Endothelial cell of umbilical vein (primary cell): ENCODE measurements at regions not wholly inside any gene's neighbourhood (a gene's known extent, or its start where the extent isn't known, plus 50 kb on each side); places are given as distances from the start of the nearest gene placed in this dataset.

Experiments used
- BruUV-seq: library from RNA; stranded (reverse); fragments of 400-500 nt; replicated peaks from 2 replicates; lab custom pipeline; 2021; lab: Mats Ljungman, UMichigan
- CTCF ChIA-PET: fragments of 300-600, 350-600 bp; sonication (Branson Sonifier 250); formaldehyde crosslinking; loops from one replicate; lab custom pipeline; 2021; ENCODE audit warnings: antibody characterized with exemption, inconsistent platforms; lab: Charles Lee
- POLR2A ChIA-PET: fragments of 300-600, 350-600 bp; sonication (Branson Sonifier 250); formaldehyde crosslinking; loops from one replicate; lab custom pipeline; 2021; ENCODE audit warnings: antibody characterized with exemption, inconsistent platforms; lab: Charles Lee
- DNase-seq: peaks from one replicate; pipeline ENCODE4 v3.0.0-alpha.2; 2011; ENCODE audit warnings: low read depth, low spot score
- FAIRE-seq: peaks from 2 replicates; lab custom pipeline; 2011; peaks lifted over from hg19 to GRCh38; lab: Jason Lieb, UNC
- H2AFZ ChIP-seq: 2 replicates; pipeline ENCODE4 v1.6.0; 2012; ENCODE audit warnings: low read depth, low read length, control low read depth, inconsistent platforms
- H3K27ac ChIP-seq: 2 replicates; pipeline ENCODE4 v1.5.1; 2011; ENCODE audit warnings: low read depth, mild to moderate bottlenecking, control low read depth, low read length, moderate library complexity; ENCODE audit not compliant: insufficient read depth
- H3K27me3 ChIP-seq, 2 experiments: 2 replicates each; pipeline versions ENCODE4 v1.6.0 to v1.6.1; 2011; ENCODE audit warnings: low read length in 2 of 2, mixed read lengths in 1 of 2; ENCODE audit not compliant: control insufficient read depth in 2 of 2, insufficient read depth in 2 of 2
- H3K36me3 ChIP-seq, 2 experiments: 2 replicates in 1 of 2; 3 replicates in 1 of 2; pipeline ENCODE4 v1.5.1; 2011; ENCODE audit warnings: low read length in 2 of 2, mild to moderate bottlenecking in 1 of 2, moderate library complexity in 1 of 2; ENCODE audit not compliant: control insufficient read depth in 2 of 2, insufficient read depth in 2 of 2; ENCODE audit errors: extremely low read depth in 1 of 2
- H3K4me1 ChIP-seq: 3 replicates; pipeline ENCODE4 v1.5.1; 2011; ENCODE audit warnings: mild to moderate bottlenecking, low read length; ENCODE audit not compliant: control insufficient read depth, insufficient read depth; ENCODE audit errors: extremely low read depth
- H3K4me2 ChIP-seq: 2 replicates; pipeline ENCODE4 v1.6.1; 2011; ENCODE audit warnings: low read length, control low read depth, mixed read lengths; ENCODE audit not compliant: insufficient read depth
- H3K4me3 ChIP-seq, 3 experiments: fragments of 200-600 bp in 1 of 3; sonication (generic), shearing (Covaris generic) in 1 of 3; replicated peaks in 1 of 3; 2 replicates each; pipeline ENCODE4 v1.5.1; 2011 to 2016; ENCODE audit warnings: control low read depth in 3 of 3, low read length in 3 of 3, mild to moderate bottlenecking in 2 of 3, inconsistent platforms in 1 of 3, low read depth in 1 of 3, moderate library complexity in 1 of 3; ENCODE audit not compliant: insufficient read depth in 1 of 3
- H3K79me2 ChIP-seq: 2 replicates; pipeline ENCODE4 v1.6.0; 2012; ENCODE audit warnings: low read length, inconsistent platforms; ENCODE audit not compliant: control insufficient read depth, insufficient read depth
- H3K9ac ChIP-seq: replicated peaks from 2 replicates; pipeline ENCODE3; 2011; ENCODE audit warnings: low read length, control low read depth; ENCODE audit not compliant: insufficient read depth; ENCODE audit errors: extremely low read depth
- H3K9me1 ChIP-seq: replicated peaks from 3 replicates; pipeline ENCODE4 v1.6.0; 2011; ENCODE audit warnings: mild to moderate bottlenecking, low read length; ENCODE audit not compliant: control insufficient read depth, insufficient read depth; ENCODE audit errors: extremely low read depth
- H3K9me3 ChIP-seq: replicated peaks from 2 replicates; pipeline ENCODE4 v1.5.1; 2012; ENCODE audit warnings: low read length, inconsistent platforms; ENCODE audit not compliant: control insufficient read depth, insufficient read depth
- H4K20me1 ChIP-seq: replicated peaks from 2 replicates; pipeline ENCODE3; 2011; ENCODE audit warnings: mild to moderate bottlenecking, low read length; ENCODE audit not compliant: control insufficient read depth, insufficient read depth; ENCODE audit errors: extremely low read depth
- CTCF ChIP-seq, 2 donors: IDR thresholded peaks; 1 replicate in 1 of 2; 2 replicates in 1 of 2; pipeline ENCODE4 v1.5.1; 2011; ENCODE audit warnings: low read length in 2 of 2, mild to moderate bottlenecking in 2 of 2, moderate library complexity in 2 of 2, control low read depth in 1 of 2, inconsistent platforms in 1 of 2, low read depth in 1 of 2; ENCODE audit not compliant: insufficient read depth in 1 of 2; ENCODE audit errors: extremely low read depth in 1 of 2
- EZH2 ChIP-seq: IDR thresholded peaks from 2 replicates; pipeline ENCODE4 v1.6.1; 2012; ENCODE audit warnings: borderline replicate concordance, low read depth, mild to moderate bottlenecking, moderate library complexity, low read length, inconsistent platforms; ENCODE audit not compliant: severe bottlenecking
- FOS ChIP-seq: IDR thresholded peaks from 2 replicates; pipeline ENCODE4 v1.6.1; 2011; ENCODE audit warnings: mild to moderate bottlenecking, low read length, moderate library complexity, borderline replicate concordance; ENCODE audit not compliant: insufficient read depth
- GATA2 ChIP-seq: IDR thresholded peaks from 2 replicates; pipeline ENCODE4 v1.7.0; 2011; ENCODE audit warnings: low read depth, mild to moderate bottlenecking, moderate library complexity, mixed read lengths, low read length; ENCODE audit not compliant: insufficient read length, insufficient read depth
- JUN ChIP-seq: IDR thresholded peaks from 2 replicates; pipeline ENCODE4 v1.6.1; 2011; ENCODE audit warnings: borderline replicate concordance, low read depth; ENCODE audit not compliant: insufficient read length, insufficient read depth
- MAX ChIP-seq: IDR thresholded peaks from 2 replicates; pipeline ENCODE4 v1.6.1; 2011; ENCODE audit not compliant: insufficient read depth, insufficient read length
- MYC ChIP-seq: IDR thresholded peaks from one replicate; pipeline ENCODE4 v1.6.1; 2011; ENCODE audit warnings: mild to moderate bottlenecking, low read depth, low read length
- POLR2A ChIP-seq: IDR thresholded peaks from 2 replicates; pipeline ENCODE4 v1.6.1; 2012; ENCODE audit warnings: low read depth, mild to moderate bottlenecking, control low read depth, low read length
- POLR2AphosphoS5 ChIP-seq: IDR thresholded peaks from 2 replicates; pipeline ENCODE4 v1.6.1; 2012; ENCODE audit warnings: low read depth, mild to moderate bottlenecking, control low read depth, low read length, moderate library complexity; ENCODE audit not compliant: insufficient read depth
- dilution Hi-C: fragments of 300-500 bp; cut with MboI; formaldehyde crosslinking; loops from one replicate; pipeline ENCODE4 v1.15.0; 2019; ENCODE audit warnings: low sequenced_read_pairs; ENCODE audit not compliant: extremely low pct_ligation_motif_present
- intact Hi-C: fragments of 100-400 bp; cut with micrococcal nuclease; formaldehyde crosslinking; loops from one replicate; pipeline ENCODE4 v1.10.0; 2022

DNA sequence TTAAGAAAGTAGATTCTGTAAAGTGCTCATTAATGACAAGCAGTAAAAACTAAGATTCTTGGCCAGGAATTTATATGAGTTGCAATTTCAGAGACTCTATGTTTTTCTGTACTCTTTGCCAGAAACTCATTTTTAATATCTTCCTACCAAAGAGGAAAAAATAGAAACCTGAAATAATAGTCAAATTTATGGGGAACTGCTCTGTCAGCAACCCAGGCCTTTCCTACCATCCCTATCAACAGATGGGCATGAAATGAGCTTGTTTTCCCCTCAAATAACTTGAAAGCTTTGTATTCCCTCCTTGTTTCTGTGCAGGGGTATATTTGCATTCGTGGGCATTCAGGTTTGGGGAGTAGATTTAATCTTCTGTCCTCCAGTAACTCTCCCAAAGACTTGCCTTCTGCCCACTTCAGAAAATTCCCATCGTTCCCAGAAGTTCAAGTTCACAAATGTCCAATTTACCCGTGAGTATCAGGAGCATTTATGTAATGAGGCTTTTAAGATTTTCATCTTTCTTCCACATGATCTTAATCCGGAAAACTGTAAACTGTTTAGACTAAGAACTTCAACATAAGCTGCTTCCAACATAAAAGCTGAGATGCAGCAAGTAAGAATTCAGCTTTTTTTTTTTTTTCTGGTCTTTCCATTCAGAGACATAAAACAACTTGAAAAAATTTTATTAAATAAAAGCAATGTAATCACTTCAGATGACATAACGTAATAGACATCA lies 363.1 kb downstream of the EFNB2 start:
- FAIRE-seq, result no peak
- H3K4me2 ChIP-seq, result no peak overlapping the region
- ChIA-PET POLR2A (no interaction called here), CTCF (no interaction called here)
- H3K27ac ChIP-seq, result no peak overlapping the region
- no peaks in the 10 kb centered on the region for H3K9me3 ChIP-seq
- dilution Hi-C loops (no loop called here), intact Hi-C loops (no loop called here)
- no TSS peak for BruUV-seq
- no peaks in the 10 kb centered on the region for H3K9me1 ChIP-seq
- H3K9ac ChIP-seq, result no peak overlapping the region
- no peaks in the 10 kb centered on the region for H3K27me3 ChIP-seq
- no peaks in the 10 kb centered on the region for H3K4me1 ChIP-seq
- no peak overlapping the region for H3K4me3 ChIP-seq
- H4K20me1 ChIP-seq, result no peaks in the 10 kb centered on the region
- H2AFZ ChIP-seq, result no peak overlapping the region
- H3K36me3 ChIP-seq, result no peaks in the 10 kb centered on the region
- peak; percentile 56 for DNase-seq
- H3K79me2 ChIP-seq, result no peaks in the 10 kb centered on the region
- no peak for TF ChIP-seq POLR2A

GRCh38 chr13:106163426-106163825 lies 372.0 kb downstream of the EFNB2 start:
- POLR2A ChIA-PET, result no interaction called here
- H3K27me3 ChIP-seq, result no peaks in the 10 kb centered on the region
- peak overlapping the region; percentile 21 for H3K4me2 ChIP-seq
- H3K79me2 ChIP-seq, result no peaks in the 10 kb centered on the region
- CTCF ChIA-PET, result no interaction called here
- no peak overlapping the region for H3K4me3 ChIP-seq
- no TSS peak for BruUV-seq
- peak; percentile 49 for DNase-seq
- H3K9me1 ChIP-seq, result no peaks in the 10 kb centered on the region
- H3K9me3 ChIP-seq, result no peaks in the 10 kb centered on the region
- no peak for TF ChIP-seq MAX
- TF ChIP-seq FOS, result no peak
- no peak for TF ChIP-seq MYC
- no peak for TF ChIP-seq JUN
- TF ChIP-seq POLR2A, result no peak
- TF ChIP-seq GATA2, result no peak
- TF ChIP-seq EZH2, result no peak
- TF ChIP-seq CTCF (IDR thresholded peaks at IDR 0.05; ENCODE audit: extremely low read depth in 1 of 2, insufficient read depth in 1 of 2, low read depth in 1 of 2, low read length in 2 of 2), result no peak
- TF ChIP-seq POLR2AphosphoS5, result no peak
- H2AFZ ChIP-seq, result peak overlapping the region; percentile 26
- no peak overlapping the region for H3K9ac ChIP-seq
- dilution Hi-C loops, result no loop called here
- no peaks in the 10 kb centered on the region for H3K36me3 ChIP-seq
- peak; percentile 71 for FAIRE-seq
- H3K4me1 ChIP-seq, result peaks cover 15% of the 10 kb centered on the region
- no peaks in the 10 kb centered on the region for H4K20me1 ChIP-seq
- H3K27ac ChIP-seq, result peak overlapping the region; percentile 10
- intact Hi-C loops, result loop anchor here (5.0 kb wide), 2 partner anchors 81 to 754 kb away; no protein-coding TSS in a partner anchor
